ENCODE measurements at regions not wholly inside any gene's neighbourhood (a gene's known extent, or its start where the extent isn't known, plus 50 kb on each side); places are given as distances from the start of the nearest gene placed in this dataset.

GRCh38 chr6:141594874-141595273 is 537.9 kb upstream of the GJE1 start:
- in situ Hi-C loops (cut with MboI; ENCODE audit: low sequenced_read_pairs, unreplicated experiment), result no loop called here

GRCh38 chr6:141593311-141593710 is 539.4 kb upstream of the GJE1 start:
- no peak for DNase-seq (ENCODE audit: low spot score)
- no peak for TF ChIP-seq CTCF (IDR thresholded peaks at IDR 0.05; ENCODE audit: borderline replicate concordance, control extremely low read depth, extremely low read depth, insufficient read depth, missing control alignments)
- in situ Hi-C loops (cut with MboI; ENCODE audit: low sequenced_read_pairs, unreplicated experiment), result no loop called here

More at GRCh38 chr6:141594874-141595273, 537.9 kb upstream of the GJE1 start:
- DNase-seq (ENCODE audit: low spot score), result no peak
- no peak for TF ChIP-seq CTCF (IDR thresholded peaks at IDR 0.05; ENCODE audit: borderline replicate concordance, control extremely low read depth, extremely low read depth, insufficient read depth, missing control alignments)

DNA sequence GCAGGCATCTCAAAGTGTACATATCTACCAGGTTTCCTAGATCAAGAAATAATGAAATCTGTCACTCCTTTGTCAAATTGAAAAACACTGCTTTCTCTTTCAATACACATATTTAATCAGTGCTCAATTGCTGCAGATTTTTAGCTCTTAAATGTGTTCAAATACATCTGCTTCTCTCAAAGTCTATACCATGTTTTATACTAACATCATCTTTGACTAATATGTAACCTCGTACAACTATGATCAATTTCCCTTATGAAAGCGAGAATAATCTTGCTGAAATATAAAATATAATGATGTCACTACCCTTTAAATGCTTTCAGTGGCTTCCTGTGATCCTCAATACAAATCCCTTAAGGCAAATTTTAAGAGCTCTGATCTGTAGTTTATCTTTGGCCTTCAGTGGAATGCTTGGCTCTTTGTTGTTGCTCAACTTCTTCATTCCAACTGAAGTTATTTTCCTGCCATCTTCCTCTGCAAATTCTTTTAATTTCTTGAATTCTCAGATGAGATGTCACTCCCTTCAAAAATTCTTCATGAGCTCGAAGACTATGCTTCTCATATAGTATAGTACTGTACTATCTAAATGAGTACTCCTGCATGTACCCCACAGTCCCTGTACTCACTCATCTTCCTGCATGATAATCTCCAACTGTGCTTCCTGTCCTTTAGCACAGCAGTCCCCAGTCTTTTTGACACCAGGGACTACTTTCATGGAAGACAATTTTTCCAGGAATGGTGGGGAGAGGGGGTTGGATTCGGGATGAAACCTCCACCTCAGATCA is 545.1 kb upstream of the GJE1 start:
- TF ChIP-seq CTCF (IDR thresholded peaks at IDR 0.05; ENCODE audit: borderline replicate concordance, control extremely low read depth, extremely low read depth, insufficient read depth, missing control alignments), result no peak
- in situ Hi-C loops (cut with MboI; ENCODE audit: low sequenced_read_pairs, unreplicated experiment), result no loop called here
- no peak for DNase-seq (ENCODE audit: low spot score)

DNA sequence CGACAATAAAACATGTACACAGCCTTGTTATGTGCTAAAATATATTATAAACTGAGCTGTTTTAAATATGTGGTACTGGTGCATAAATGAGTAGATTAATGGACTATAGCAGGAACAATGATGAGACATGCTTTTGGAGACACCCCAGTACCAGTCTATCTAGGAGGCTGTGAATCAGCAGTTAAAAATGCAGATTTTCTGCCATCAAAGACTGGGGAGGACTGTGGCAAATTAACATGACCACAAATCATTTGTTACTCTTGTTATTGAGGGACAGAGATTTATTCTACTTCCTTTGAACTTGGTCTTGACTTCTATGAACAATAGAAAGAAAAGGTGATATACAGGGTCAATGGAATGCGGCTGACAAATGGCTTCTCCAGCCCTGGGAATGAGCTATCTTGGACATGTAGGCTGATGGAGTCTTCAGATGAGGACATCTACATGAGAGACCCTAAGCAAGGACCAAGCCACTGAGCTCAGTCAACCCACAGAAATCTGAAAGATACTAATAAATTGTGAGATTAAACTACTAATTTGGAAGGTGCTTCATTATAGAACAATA is 551.7 kb upstream of the GJE1 start:
- no peak for TF ChIP-seq CTCF (IDR thresholded peaks at IDR 0.05; ENCODE audit: borderline replicate concordance, control extremely low read depth, extremely low read depth, insufficient read depth, missing control alignments)
- in situ Hi-C loops (cut with MboI; ENCODE audit: low sequenced_read_pairs, unreplicated experiment), result no loop called here
- no peak for DNase-seq (ENCODE audit: low spot score)

DNA sequence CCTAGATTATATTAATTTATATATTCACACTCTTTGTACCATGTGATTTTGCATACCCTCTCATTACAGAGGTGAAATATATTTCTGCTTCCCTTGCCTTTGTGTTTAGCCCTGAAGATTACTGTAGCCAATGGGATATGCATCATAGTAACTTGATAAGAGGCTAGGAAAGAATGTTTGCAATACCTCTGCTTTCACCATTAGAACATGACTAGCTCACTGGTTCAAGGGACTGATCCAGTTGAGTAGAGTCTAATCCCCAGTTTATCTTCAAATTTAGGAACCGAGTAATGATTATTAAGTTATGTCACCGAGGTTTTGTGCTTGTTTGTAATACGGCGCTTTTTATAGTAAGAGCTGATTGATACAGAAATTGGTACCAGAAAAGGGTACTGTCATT is 552.6 kb upstream of the GJE1 start:
- in situ Hi-C loops (cut with MboI; ENCODE audit: low sequenced_read_pairs, unreplicated experiment), result no loop called here
- no peak for DNase-seq (ENCODE audit: low spot score)

DNA sequence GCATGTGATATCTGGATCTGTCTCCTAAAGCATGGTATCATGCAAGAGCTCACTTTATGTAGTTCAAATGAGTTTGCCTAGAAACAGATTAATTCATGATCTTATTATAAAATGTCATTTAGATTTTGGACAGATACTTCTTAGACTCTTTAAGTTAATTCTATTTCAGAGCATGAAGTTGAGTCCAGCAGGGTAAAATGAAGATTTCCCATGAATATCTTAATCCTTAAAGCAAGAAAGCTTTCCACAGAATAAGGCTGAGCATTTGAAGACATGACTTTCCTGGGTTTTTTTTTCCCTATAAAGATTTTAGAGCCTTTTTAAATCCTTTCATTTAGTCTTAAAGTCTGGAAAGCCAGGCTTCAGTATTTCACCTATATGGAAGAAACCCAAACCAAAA is 556.0 kb upstream of the GJE1 start:
- no peak for DNase-seq (ENCODE audit: low spot score)
- TF ChIP-seq CTCF (IDR thresholded peaks at IDR 0.05; ENCODE audit: borderline replicate concordance, control extremely low read depth, extremely low read depth, insufficient read depth, missing control alignments), result no peak
- in situ Hi-C loops (cut with MboI; ENCODE audit: low sequenced_read_pairs, unreplicated experiment), result no loop called here

More for the DNA sequence above, 552.6 kb upstream of the GJE1 start:
- no peak for TF ChIP-seq CTCF (IDR thresholded peaks at IDR 0.05; ENCODE audit: borderline replicate concordance, control extremely low read depth, extremely low read depth, insufficient read depth, missing control alignments)
